Panc1 (cell line): ENCODE measurements at regions not wholly inside any gene's neighbourhood (a gene's known extent, or its start where the extent isn't known, plus 50 kb on each side); places are given as distances from the start of the nearest gene placed in this dataset.

Experiments
- ATAC-seq: fragments of 200-7000 bp; cut with Tn5 transposase; 2 replicates; pipeline ENCODE4 v1.9.1; 2020; ENCODE audit warnings: mild to moderate bottlenecking, moderate library complexity
- BruUV-seq: library from RNA; stranded (reverse); fragments of 400-500 nt; replicated peaks from 2 replicates; lab custom pipeline; 2021; lab: Mats Ljungman, UMichigan
- CTCF ChIA-PET: fragments of 300-600 bp; sonication (Branson Sonifier 250); formaldehyde crosslinking; loops from one replicate; lab custom pipeline; 2022; ENCODE audit warnings: antibody characterized with exemption; lab: Charles Lee
- POLR2A ChIA-PET: fragments of 300-600 bp; sonication (Branson Sonifier 250); formaldehyde crosslinking; loops from one replicate; lab custom pipeline; 2022; ENCODE audit warnings: antibody characterized with exemption; lab: Charles Lee
- DNase-seq: peaks from one replicate; pipeline ENCODE4 v3.0.0-alpha.2; 2010; ENCODE audit warnings: low read depth, low spot score
- H3K27ac ChIP-seq: 2 replicates; pipeline ENCODE4 v1.5.1; 2011; ENCODE audit warnings: mild to moderate bottlenecking, low read length, inconsistent platforms
- H3K27me3 ChIP-seq: fragments of 200-500 bp; sonication (Bioruptor generic); 2 replicates; pipeline ENCODE4 v1.6.0; 2014; ENCODE audit warnings: low read length, inconsistent platforms; ENCODE audit not compliant: control insufficient read depth, insufficient read depth
- H3K36me3 ChIP-seq: fragments of 200-500 bp; sonication (Bioruptor generic); 2 replicates; pipeline ENCODE4 v1.5.1; 2014; ENCODE audit warnings: inconsistent platforms, mild to moderate bottlenecking, low read length, moderate library complexity; ENCODE audit not compliant: control insufficient read depth, insufficient read depth
- H3K4me1 ChIP-seq: 2 replicates; pipeline ENCODE4 v1.5.1; 2011; ENCODE audit warnings: inconsistent platforms, mild to moderate bottlenecking, low read length, moderate library complexity; ENCODE audit not compliant: control insufficient read depth, insufficient read depth
- H3K4me3 ChIP-seq, 2 experiments: 2 replicates each; pipeline ENCODE4 v1.5.1; 2011 to 2012; ENCODE audit warnings: low read depth in 2 of 2, low read length in 2 of 2, mild to moderate bottlenecking in 2 of 2, inconsistent platforms in 1 of 2, moderate library complexity in 1 of 2
- H3K9me3 ChIP-seq: fragments of 200-500 bp; sonication (Bioruptor generic); 2 replicates; pipeline ENCODE4 v1.5.1; 2014; ENCODE audit warnings: low read depth, mild to moderate bottlenecking, inconsistent platforms, low read length, moderate library complexity; ENCODE audit not compliant: control insufficient read depth, insufficient read depth
- POLR2AphosphoS5 ChIP-seq: IDR thresholded peaks from 2 replicates; pipeline ENCODE4 v1.6.1; 2012; ENCODE audit warnings: mild to moderate bottlenecking, low read depth, low read length, moderate library complexity
- SIN3A ChIP-seq: IDR thresholded peaks from 2 replicates; pipeline ENCODE4 v1.6.1; 2012; ENCODE audit warnings: low read depth, mild to moderate bottlenecking, low read length, moderate library complexity, borderline replicate concordance; ENCODE audit not compliant: insufficient read depth
- TCF7L2 ChIP-seq: IDR thresholded peaks from 2 replicates; pipeline ENCODE4 v1.6.1; 2011; ENCODE audit warnings: mild to moderate bottlenecking, low read depth, low read length, inconsistent platforms
- in situ Hi-C: cut with HindIII; loops from 2 replicates; pipeline ENCODE4 v1.10.0; 2016; ENCODE audit warnings: low sequenced_read_pairs, low pct_unique_long_range_greater_than_20kb
- intact Hi-C: fragments of 100-400 bp; cut with micrococcal nuclease; formaldehyde crosslinking; loops from one replicate; pipeline ENCODE4 v1.10.0; 2022; ENCODE audit not compliant: unreplicated experiment
- TF ChIP-seq, protein P1 (sequence below), 2 experiments: IDR thresholded peaks; 2 replicates each; pipeline ENCODE4 v1.6.1; 2011 to 2012; ENCODE audit warnings: low read depth in 2 of 2, control low read depth in 1 of 2, low read length in 1 of 2, mild to moderate bottlenecking in 1 of 2, moderate library complexity in 1 of 2; ENCODE audit not compliant: insufficient read depth in 1 of 2
- TF ChIP-seq, protein P2 (sequence below): fragments of 450-650 bp; IDR thresholded peaks from 2 replicates; pipeline ENCODE4 v1.5.1; 2017; ENCODE audit warnings: mild to moderate bottlenecking

DNA sequence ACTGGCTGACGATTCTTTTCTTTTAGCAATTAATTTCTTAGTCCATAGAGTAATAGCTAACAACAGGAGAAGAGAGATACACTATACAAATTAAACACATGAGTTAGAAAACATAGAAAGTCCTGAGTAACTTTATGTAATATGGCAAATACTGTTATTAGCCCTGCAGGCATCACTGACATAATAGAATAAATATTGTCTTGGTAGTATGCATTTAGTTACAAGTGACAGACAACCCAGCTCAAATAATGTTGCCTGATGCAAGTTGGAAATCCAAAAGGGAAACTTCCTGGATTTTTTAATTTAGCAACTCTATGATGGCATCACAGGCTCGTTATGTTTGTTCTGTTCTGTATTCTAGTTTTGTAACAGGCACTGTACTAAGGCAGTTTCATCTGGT is 95.1 kb downstream of the DKK1 start:
- ChIA-PET POLR2A (interaction anchor here (0.6 kb wide), 2 partner anchors 8 to 104 kb away, joined by 3 read pairs; no protein-coding TSS in a partner anchor), CTCF (no interaction called here)
- DNase-seq = no peak
- intact Hi-C loops = no loop called here
- no peak overlapping the region for H3K4me3 ChIP-seq
- H3K4me1 ChIP-seq = no peaks in the 10 kb centered on the region
- ATAC-seq = no peak
- no peaks in the 10 kb centered on the region for H3K27me3 ChIP-seq
- BruUV-seq = no TSS peak
- H3K9me3 ChIP-seq = no peaks in the 10 kb centered on the region
- H3K36me3 ChIP-seq = no peaks in the 10 kb centered on the region
- peak overlapping the region; percentile 27; the same call in 1 of the 2 replicates for H3K27ac ChIP-seq
- TF ChIP-seq, protein P1, sequence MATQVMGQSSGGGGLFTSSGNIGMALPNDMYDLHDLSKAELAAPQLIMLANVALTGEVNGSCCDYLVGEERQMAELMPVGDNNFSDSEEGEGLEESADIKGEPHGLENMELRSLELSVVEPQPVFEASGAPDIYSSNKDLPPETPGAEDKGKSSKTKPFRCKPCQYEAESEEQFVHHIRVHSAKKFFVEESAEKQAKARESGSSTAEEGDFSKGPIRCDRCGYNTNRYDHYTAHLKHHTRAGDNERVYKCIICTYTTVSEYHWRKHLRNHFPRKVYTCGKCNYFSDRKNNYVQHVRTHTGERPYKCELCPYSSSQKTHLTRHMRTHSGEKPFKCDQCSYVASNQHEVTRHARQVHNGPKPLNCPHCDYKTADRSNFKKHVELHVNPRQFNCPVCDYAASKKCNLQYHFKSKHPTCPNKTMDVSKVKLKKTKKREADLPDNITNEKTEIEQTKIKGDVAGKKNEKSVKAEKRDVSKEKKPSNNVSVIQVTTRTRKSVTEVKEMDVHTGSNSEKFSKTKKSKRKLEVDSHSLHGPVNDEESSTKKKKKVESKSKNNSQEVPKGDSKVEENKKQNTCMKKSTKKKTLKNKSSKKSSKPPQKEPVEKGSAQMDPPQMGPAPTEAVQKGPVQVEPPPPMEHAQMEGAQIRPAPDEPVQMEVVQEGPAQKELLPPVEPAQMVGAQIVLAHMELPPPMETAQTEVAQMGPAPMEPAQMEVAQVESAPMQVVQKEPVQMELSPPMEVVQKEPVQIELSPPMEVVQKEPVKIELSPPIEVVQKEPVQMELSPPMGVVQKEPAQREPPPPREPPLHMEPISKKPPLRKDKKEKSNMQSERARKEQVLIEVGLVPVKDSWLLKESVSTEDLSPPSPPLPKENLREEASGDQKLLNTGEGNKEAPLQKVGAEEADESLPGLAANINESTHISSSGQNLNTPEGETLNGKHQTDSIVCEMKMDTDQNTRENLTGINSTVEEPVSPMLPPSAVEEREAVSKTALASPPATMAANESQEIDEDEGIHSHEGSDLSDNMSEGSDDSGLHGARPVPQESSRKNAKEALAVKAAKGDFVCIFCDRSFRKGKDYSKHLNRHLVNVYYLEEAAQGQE (IDR thresholded peaks at IDR 0.05; ENCODE audit: insufficient read depth in 1 of 2, low read depth in 2 of 2, low read length in 1 of 2) = no peak
- TF ChIP-seq, protein P2, sequence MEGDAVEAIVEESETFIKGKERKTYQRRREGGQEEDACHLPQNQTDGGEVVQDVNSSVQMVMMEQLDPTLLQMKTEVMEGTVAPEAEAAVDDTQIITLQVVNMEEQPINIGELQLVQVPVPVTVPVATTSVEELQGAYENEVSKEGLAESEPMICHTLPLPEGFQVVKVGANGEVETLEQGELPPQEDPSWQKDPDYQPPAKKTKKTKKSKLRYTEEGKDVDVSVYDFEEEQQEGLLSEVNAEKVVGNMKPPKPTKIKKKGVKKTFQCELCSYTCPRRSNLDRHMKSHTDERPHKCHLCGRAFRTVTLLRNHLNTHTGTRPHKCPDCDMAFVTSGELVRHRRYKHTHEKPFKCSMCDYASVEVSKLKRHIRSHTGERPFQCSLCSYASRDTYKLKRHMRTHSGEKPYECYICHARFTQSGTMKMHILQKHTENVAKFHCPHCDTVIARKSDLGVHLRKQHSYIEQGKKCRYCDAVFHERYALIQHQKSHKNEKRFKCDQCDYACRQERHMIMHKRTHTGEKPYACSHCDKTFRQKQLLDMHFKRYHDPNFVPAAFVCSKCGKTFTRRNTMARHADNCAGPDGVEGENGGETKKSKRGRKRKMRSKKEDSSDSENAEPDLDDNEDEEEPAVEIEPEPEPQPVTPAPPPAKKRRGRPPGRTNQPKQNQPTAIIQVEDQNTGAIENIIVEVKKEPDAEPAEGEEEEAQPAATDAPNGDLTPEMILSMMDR = no peak
- TF ChIP-seq POLR2AphosphoS5 = no peak
- TF ChIP-seq TCF7L2 = no peak
- no peak for TF ChIP-seq SIN3A
- in situ Hi-C loops = no loop called here

DNA sequence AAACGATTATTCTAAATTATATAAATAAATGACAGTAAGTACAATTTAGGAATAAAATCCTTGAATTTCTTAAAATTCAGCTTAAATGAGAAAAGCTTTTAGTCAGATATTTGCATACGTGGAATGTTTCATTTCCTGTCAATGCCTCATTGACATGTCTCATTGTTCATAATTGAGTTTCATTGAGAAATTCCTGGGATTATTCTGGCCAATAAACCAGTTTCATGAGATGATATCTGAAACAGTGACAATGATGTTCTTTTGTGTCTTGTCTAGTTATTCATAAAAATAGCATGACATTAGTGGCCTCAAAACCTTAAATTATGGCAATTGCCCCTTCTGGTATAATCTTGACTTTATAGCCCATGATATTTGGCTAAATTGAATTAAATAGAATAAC is 95.8 kb downstream of the DKK1 start:
- ATAC-seq (no peak), DNase-seq (no peak)
- no peak overlapping the region for H3K4me3 ChIP-seq
- H3K27ac ChIP-seq = no peak overlapping the region
- H3K27me3 ChIP-seq = no peaks in the 10 kb centered on the region
- H3K4me1 ChIP-seq = no peaks in the 10 kb centered on the region
- POLR2A ChIA-PET = no interaction called here
- no peaks in the 10 kb centered on the region for H3K9me3 ChIP-seq
- no TSS peak for BruUV-seq
- CTCF ChIA-PET = no interaction called here
- TF ChIP-seq, protein P1 (IDR thresholded peaks at IDR 0.05; ENCODE audit: insufficient read depth in 1 of 2, low read depth in 2 of 2, low read length in 1 of 2) = no peak
- TF ChIP-seq SIN3A (no peak), POLR2AphosphoS5 (no peak), TCF7L2 (no peak)
- TF ChIP-seq, protein P2 = no peak
- intact Hi-C loops (no loop called here), in situ Hi-C loops (no loop called here)
- no peaks in the 10 kb centered on the region for H3K36me3 ChIP-seq
